ENCODE measurements at regions not wholly inside any gene's neighbourhood (a gene's known extent, or its start where the extent isn't known, plus 50 kb on each side); places are given as distances from the start of the nearest gene placed in this dataset.
"Not testable (repeated sequence)": the region's sequence is repeated elsewhere in the genome, so short reads cannot be mapped to it uniquely, and the experiment has no call there.

GRCh38 chr6:15827496-15828255 lies 164.8 kb upstream of the DTNBP1 start:
- DNase-seq = no peak

DNA sequence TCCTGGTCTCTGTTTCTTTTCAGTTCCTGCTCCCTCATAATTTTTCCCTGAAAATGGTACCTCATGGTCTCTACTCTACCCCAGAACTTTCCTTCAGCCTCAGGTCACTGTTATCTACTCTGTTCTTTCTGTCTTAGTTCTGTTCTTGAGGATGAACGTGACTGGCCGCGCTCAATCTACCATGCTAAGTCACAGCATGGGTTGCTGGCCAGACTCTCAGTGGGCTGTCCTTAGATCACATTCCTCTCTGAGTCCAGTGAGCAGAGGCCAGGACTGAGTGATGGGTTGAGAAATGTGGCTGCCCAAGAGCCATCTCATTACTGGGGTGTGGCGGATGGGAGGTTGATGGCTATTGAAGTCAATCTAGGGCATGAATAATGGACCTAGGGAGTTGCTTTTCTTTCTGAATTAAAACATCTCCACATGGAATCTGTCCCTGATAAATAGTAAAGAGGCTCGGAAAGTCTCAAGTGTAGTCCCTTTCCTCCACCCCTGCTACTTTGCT lies 164.0 kb upstream of the DTNBP1 start:
- no peak for DNase-seq

- no peak for DNase-seq
Observed at GRCh38 chr6:15825332-15825930, 162.6 kb upstream of the DTNBP1 start.

GRCh38 chr6:15824811-15825210 lies 162.0 kb upstream of the DTNBP1 start:
- DNase-seq = no peak

GRCh38 chr6:15823838-15824414 lies 161.1 kb upstream of the DTNBP1 start:
- DNase-seq = no peak

DNA sequence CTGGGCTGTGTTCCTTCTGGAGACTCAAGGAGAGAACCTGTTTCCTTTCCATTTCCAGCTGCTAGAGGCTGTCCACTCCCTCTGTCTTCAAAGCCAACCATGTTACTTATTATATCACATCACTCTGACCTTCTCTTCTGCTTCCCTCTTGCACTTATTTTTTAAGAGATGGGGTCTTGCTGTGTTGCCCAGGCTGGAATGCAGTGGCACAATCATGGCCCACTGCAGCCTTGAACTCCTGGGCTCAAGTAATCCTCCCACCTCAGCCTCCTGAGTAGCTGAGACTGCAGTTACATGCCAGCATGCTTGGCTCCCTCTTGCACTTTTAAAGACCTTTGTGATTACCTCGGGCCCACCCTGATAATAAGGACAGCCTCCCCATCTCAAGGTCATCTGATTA lies 160.0 kb upstream of the DTNBP1 start:
- DNase-seq = no peak

GRCh38 chr6:15819841-15820240 lies 157.0 kb upstream of the DTNBP1 start:
- no peak for DNase-seq

DNA sequence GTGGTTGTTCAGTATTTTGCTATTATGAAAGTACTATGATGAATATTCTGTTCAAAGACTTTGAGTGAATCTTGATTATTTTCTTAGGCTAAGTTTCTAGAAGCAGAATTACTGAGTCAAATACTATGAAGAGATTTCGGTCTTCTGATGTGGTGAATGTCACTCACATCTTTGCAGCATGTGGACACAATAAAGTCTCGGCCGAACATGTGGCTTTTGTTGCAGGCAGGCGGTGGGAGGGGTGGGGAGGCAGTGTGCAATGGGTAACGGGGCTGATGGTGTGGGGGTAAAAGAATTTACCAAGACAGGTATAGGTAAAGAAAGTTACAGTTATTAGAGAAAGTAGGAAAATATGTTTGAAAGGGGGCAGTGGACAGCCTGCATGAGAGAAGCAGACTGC lies 156.4 kb upstream of the DTNBP1 start:
- no peak for DNase-seq

DNA sequence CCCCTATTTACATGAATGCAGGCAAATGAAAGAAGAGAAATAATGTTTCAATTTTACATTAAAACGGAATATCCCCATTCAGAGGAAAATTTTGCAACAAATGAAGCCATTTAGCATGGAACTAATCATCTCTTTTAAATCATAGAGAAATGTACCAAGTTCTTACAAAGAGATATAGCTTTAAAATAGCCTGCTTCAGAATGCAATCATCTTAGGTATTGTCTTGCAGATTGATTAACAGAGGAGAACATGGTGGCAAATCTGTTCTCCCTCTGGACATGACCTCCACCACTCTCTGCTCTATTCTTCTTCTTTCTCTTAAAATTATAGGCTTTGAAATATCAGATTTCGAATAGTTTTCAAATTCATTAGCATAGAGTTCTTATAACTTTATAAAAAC lies 155.7 kb upstream of the DTNBP1 start:
- DNase-seq = no peak

DNA sequence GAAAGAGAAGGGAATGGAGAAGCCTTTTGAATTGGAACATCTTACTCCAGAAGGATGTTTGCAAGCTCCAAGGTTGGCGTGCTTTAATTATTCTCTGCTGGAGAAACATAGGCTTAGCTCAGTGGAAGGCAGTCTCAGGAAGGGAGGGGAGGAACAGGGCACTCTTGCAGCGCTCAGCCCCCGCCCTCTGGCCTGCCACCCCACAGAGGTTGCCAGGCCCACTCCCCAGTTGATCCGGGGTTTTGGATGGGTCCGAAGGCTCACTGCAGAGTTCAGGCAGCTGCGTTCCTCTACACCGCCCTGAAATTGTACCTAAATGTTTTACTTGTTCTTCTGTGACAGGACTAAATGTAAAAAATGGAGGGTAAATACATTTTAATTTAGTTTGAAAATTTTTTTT lies 155.2 kb upstream of the DTNBP1 start:
- no peak for DNase-seq

DNA sequence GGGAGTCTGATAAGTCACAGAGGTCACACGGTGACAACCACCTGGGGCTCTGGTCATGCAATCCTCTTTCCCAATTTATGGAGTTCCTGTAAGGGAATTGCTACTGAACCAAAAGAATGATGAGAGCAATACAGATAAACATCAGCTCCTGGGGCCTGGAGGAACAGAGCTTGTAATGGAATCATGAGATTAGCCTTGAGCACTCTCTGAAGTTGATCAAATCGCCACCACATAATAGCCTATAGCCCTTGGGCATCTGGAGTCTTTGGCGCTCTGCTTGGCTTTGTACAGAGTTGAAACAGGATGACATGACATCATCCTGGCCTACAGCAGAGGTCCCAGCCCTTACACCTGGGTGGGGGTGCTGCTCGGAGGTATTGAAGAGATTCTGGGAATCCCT lies 154.3 kb upstream of the DTNBP1 start:
- no peak for DNase-seq

DNA sequence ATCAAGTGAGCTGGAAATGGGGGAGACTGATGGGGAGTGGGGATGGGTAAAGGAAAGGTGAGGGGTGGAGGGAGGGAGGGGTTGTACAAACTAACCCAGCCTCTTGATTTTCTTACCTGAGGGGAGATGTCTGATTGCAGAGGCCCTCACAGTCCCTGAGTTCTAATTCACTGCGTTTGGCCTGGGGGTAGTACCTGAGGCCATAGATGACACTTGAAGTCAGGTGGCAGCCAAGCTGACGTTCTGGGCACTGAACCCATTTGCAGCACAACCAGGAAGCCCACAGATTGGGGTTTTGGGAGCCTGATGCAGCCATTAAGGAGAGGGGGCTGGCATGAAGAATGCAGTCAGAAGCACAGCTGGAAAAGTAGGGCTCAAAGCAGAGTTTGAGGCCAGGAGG lies 153.8 kb upstream of the DTNBP1 start:
- no peak for DNase-seq

DNA sequence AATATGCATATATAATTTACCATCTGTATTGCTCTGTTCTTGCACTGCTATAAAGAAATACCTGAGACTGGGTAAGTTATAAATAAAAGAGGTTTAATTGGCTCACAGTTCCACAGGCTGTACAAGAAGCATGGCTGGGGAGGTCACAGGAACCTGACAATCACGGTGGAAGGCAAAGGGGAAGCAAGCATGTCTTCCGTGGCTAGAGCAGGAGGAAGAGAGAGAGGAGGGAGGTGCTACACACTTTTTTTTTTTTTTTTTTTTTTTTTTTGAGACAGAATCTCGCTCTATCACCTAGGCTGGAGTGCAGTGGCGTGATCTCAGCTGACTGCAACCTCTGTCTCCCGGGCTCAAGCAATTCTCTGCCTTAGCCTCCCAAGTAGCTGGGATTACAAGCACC lies 150.9 kb upstream of the DTNBP1 start:
- not testable (repeated sequence) for DNase-seq

DNA sequence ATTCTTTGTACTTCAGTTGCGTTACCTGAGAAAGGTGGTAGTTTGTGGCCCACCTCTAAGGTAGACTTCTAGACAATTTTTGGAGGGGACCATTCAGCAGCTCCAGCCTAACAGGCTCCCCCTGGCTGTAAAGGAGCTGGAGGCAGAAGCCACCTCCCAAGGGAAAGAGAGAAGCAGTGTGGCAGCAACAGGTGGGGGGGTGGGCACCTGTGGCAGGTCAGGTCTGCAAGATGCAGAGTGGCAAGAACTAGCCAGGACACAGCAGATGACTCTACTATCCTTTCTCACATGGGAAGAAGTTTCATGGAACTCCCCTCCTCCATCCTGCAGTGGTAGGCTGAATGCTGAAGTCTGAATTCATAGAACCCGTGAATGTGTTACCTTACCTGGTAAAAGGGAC lies 148.3 kb upstream of the DTNBP1 start:
- DNase-seq = no peak

GRCh38 chr6:15810618-15811017 lies 147.8 kb upstream of the DTNBP1 start:
- no peak for DNase-seq

GRCh38 chr6:15809367-15809766 lies 146.5 kb upstream of the DTNBP1 start:
- no peak for DNase-seq

DNA sequence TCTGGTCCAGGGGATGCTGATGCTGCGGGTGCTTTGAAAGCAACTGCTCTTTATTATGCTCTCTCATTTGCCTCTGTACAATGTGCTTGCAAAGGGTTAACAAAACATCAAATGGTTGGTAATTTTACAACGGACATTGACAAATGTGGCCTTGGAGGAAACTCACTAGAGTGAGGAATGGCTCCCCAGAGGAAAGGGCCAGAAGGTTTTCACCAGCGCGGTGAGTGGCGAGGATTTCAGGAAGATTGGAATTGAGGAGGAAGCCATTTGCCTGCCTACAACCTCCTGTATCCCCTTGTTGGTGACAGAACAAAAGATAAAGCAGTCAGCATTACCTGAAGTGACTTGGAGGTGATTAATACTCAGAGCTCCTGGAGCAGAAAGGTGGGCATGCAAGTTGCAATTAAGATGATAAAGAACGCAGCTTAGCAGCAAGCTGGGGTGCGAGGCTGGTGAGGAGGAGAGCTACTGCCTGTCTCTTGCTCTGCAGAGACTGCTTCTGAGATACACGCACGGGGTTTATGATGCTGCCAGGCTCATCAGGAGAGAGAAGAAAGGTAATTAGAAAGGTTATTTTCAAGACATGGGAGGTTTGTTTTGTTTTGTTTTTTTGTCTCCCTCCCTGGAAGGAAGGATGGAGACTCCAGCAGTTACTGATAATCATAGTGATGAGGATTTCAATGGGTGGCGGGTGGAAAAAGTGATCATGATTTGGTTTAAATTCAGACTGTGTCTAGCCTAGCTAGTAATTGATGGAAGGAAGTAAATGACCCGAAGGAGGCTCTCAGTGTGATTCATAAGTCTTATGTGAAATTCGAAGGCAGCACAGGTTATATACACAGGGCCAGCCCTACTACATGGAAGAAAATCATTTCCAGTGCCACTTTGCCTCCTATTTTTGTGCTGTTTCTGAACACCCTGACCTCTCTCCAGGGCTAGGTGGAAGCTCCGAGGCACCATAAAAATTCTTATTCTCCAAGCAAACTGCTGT lies 141.6 kb upstream of the DTNBP1 start:
- DNase-seq = no peak

DNA sequence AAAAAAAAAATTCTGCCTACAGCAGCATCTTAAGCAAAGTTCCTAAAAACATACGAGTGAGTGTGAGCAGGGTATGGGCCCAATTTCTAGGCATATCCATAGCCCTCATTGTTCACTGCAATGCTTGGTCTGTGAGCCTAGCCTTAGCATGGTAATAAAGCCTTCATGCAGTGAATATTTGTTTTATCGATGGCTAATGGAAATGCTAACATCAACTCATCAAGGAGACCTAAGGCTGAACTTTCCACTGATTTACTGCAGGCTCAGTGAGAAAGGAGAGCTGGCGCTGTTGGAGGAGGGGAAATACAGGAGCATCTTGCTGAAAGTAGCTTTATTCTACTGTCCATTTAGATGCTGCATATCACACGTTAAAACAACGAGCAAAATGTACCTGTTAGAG lies 139.6 kb upstream of the DTNBP1 start:
- no peak for DNase-seq

GRCh38 chr6:15801912-15802311 lies 139.1 kb upstream of the DTNBP1 start:
- no peak for DNase-seq

DNA sequence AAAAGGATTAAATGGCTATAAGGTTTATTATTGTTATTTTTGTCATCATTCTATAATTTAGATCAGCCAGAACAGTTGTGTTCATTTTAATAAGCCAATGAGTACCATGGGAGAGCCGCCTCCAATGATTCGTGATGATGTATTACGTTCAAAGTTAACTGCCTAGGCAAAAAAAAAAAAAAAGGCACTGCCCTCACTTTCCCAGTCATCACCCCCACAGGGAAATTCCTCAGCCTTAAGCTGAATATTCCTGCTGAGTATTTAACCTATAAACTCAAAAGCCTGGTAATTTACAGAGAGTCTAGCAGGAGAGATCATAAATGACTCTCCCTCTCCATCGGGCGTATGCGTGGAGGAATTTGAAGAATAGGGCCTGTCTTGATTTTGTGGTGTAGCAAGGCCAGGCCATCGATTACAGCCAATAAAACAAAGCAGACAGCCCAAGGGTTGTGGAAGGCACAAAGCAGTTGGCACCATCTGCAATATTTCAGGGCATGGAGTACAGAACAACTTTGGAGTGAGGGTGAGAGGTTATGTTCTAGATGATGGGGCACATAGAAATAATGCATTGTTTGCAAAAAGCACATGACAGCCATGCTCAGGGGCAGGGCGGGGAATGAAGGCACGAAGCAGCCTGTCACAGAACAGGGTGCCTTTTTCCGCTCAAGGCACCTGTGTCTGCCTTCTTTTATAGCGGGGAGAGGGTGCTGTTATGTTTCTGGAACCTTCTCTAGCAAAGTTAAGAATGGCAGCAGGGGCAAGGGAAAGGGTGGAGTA lies 138.2 kb upstream of the DTNBP1 start:
- DNase-seq = no peak

DNA sequence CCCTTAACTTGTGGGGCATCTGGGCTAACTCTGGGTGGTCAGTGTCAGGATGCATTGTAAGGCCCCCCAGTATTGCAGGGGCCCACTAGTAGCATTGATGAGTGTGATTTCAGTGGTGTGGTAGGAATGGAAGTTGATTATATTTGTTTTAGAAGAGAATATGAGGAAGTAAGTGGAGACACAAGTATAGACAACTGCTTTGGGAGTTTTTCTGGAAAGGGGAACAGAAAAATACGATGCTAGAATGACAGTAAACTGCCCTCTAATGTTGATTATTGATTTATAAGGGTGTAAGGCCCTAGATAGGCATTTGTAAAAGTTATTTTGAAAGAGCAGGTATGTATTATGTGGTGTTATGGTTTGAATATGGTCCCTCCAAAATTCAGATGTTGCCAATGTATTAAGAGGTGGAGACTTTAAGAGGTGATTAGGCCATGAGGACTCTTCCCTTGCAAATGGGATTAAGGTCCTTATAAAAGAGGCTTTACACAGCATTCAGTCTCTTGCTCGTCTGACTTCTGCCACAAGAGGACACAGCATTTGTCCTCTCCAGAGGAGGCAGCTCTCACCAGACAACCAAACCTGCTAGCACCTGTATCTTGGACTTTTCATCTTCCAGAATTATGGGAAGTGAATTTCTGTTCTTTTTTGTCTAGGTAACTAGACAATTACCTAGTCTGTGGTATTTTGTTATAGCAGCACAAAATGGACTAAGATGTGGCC lies 135.9 kb upstream of the DTNBP1 start:
- no peak for DNase-seq

DNA sequence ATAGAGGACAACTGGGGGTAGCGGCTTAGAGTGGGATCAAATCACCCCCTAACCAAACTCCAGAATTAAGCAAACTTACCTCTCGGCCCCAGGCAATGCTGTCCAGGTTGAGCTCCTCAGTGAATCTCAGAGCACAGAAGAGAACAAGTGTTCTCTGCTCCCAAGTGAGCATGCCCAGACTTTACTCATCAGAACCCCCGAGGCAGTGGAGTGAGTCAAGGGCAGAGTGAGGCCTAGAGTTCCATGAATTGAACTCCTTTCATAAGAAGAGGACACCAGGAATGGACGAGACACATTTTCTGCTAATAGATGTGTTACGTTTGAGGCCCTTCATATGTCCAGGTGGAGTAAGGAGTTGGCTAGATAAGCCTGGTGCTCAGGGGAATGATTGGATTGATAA lies 134.0 kb upstream of the DTNBP1 start:
- no peak for DNase-seq
